ENCODE measurements at regions not wholly inside any gene's neighbourhood (a gene's known extent, or its start where the extent isn't known, plus 50 kb on each side); places are given as distances from the start of the nearest gene placed in this dataset.

DNA sequence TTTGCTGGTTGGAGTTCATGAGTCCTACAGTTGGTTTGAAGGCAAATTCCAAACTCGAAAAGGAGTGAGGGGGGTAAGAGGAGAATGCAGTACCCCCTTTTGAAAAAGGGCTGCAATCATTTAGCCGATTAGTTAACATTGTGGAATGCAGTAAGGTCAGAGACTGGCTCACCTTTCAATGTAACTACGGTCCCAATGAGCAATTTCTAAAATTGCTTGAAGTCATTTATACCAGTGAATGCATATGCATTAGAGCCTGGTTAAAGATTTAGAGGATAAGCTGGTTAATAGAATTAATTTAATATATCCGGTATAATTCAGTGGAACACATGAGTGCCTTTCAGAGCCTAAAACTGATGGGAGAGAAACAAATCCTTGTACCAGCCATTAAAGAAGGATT, 172.6 kb upstream of the PAPPA start:
- TF ChIP-seq SP1 (IDR thresholded peaks at IDR 0.05) (no peak), BHLHE40 (IDR thresholded peaks at IDR 0.05; ENCODE audit: borderline replicate concordance) (no peak), FOXK2 (IDR thresholded peaks at IDR 0.05) (no peak), ARNT (IDR thresholded peaks at IDR 0.05) (no peak), FOXM1 (IDR thresholded peaks at IDR 0.05; ENCODE audit: borderline replicate concordance) (no peak), FOXA1 (IDR thresholded peaks at IDR 0.05) (no peak), HDGF (IDR thresholded peaks at IDR 0.05; ENCODE audit: borderline replicate concordance) (no peak), TARDBP (IDR thresholded peaks at IDR 0.05) (no peak), NFRKB (IDR thresholded peaks at IDR 0.05) (no peak)

All from HEK293T (cell line).